ENCODE measurements at regions not wholly inside any gene's neighbourhood (a gene's known extent, or its start where the extent isn't known, plus 50 kb on each side); places are given as distances from the start of the nearest gene placed in this dataset.

DNA sequence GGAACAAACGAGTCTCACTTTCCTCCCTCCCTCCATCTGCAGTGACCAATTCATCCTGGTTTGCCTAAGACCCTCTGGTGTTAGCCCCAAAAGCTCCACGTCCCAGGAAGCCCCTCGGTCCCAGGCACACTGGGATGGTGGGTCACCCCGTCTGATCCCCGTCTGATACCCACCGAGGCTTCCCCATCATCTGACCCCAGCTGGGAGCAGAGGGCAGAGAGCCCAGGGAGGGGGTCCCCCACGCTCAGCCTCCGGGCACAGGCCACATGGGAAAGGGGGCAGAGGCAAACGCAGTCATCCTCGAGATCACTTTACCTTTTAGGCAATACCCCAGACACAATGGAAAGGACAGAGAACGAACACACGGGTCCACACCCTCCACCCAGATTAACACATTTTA lies 291.6 kb upstream of the PPP2R2D start:
- Histone ChIP-seq H4K20me1 (replicated peaks; ENCODE audit: control insufficient read depth, extremely low read depth, insufficient read depth, low read length) (no peaks in the 10 kb centered on the region), H3K9me3 (replicated peaks; ENCODE audit: control insufficient read depth, insufficient read depth, low read length) (peaks cover 9% of the 10 kb centered on the region), H3K36me3 (ENCODE audit: control insufficient read depth in 2 of 2, extremely low read depth in 1 of 2, insufficient read depth in 2 of 2, low read length in 2 of 2) (no peaks in the 10 kb centered on the region), H3K4me3 (replicated peaks in 1 of 3; ENCODE audit: insufficient read depth in 1 of 3, low read depth in 1 of 3, low read length in 3 of 3) (no peak overlapping the region), H3K27ac (ENCODE audit: insufficient read depth, low read depth, low read length) (no peak overlapping the region), H2AFZ (ENCODE audit: low read depth, low read length) (no peak overlapping the region), H3K4me2 (ENCODE audit: insufficient read depth, low read length) (no peak overlapping the region), H3K79me2 (ENCODE audit: control insufficient read depth, insufficient read depth, low read length) (no peaks in the 10 kb centered on the region), H3K9ac (replicated peaks; ENCODE audit: extremely low read depth, insufficient read depth, low read length) (no peak overlapping the region), H3K4me1 (ENCODE audit: control insufficient read depth, extremely low read depth, insufficient read depth, low read length) (no peaks in the 10 kb centered on the region), H3K9me1 (replicated peaks; ENCODE audit: control insufficient read depth, extremely low read depth, insufficient read depth, low read length) (no peaks in the 10 kb centered on the region), H3K27me3 (ENCODE audit: control insufficient read depth in 2 of 2, insufficient read depth in 2 of 2, low read length in 2 of 2) (no peaks in the 10 kb centered on the region)
- TF ChIP-seq CTCF (IDR thresholded peaks at IDR 0.05; ENCODE audit: extremely low read depth in 1 of 2, insufficient read depth in 1 of 2, low read depth in 1 of 2, low read length in 2 of 2) = no peak
- no peak for TF ChIP-seq MYC (IDR thresholded peaks at IDR 0.05; ENCODE audit: low read depth, low read length)
- TF ChIP-seq MAX (IDR thresholded peaks at IDR 0.05; ENCODE audit: insufficient read depth, insufficient read length) = no peak
- TF ChIP-seq POLR2AphosphoS5 (IDR thresholded peaks at IDR 0.05; ENCODE audit: insufficient read depth, low read depth, low read length) = no peak
- no peak for TF ChIP-seq EZH2 (IDR thresholded peaks at IDR 0.05; ENCODE audit: borderline replicate concordance, low read depth, low read length, severe bottlenecking)
- TF ChIP-seq GATA2 (IDR thresholded peaks at IDR 0.05; ENCODE audit: insufficient read depth, insufficient read length, low read depth, low read length) = no peak
- ChIA-PET POLR2A (no interaction called here), CTCF (no interaction called here)
- DNase-seq (ENCODE audit: low read depth, low spot score) (no peak), FAIRE-seq (no peak)
- dilution Hi-C loops (cut with MboI; ENCODE audit: extremely low pct_ligation_motif_present, low sequenced_read_pairs) (no loop called here), intact Hi-C loops (cut with micrococcal nuclease) (no loop called here)
- no TSS peak for BruUV-seq (replicated peaks)

- BruUV-seq (replicated peaks) = no TSS peak
- dilution Hi-C loops (cut with MboI; ENCODE audit: extremely low pct_ligation_motif_present, low sequenced_read_pairs) = no loop called here
- POLR2A ChIA-PET = no interaction called here
Measured at GRCh38 chr10:131615150-131615549, 285.7 kb upstream of the PPP2R2D start.

More at GRCh38 chr10:131615150-131615549, 285.7 kb upstream of the PPP2R2D start:
- Histone ChIP-seq H4K20me1 (replicated peaks; ENCODE audit: control insufficient read depth, extremely low read depth, insufficient read depth, low read length) (no peaks in the 10 kb centered on the region), H3K4me2 (ENCODE audit: insufficient read depth, low read length) (no peak overlapping the region), H2AFZ (ENCODE audit: low read depth, low read length) (no peak overlapping the region), H3K27me3 (ENCODE audit: control insufficient read depth in 2 of 2, insufficient read depth in 2 of 2, low read length in 2 of 2) (no peaks in the 10 kb centered on the region), H3K27ac (ENCODE audit: insufficient read depth, low read depth, low read length) (no peak overlapping the region), H3K9me3 (replicated peaks; ENCODE audit: control insufficient read depth, insufficient read depth, low read length) (peaks cover 6% of the 10 kb centered on the region), H3K4me1 (ENCODE audit: control insufficient read depth, extremely low read depth, insufficient read depth, low read length) (no peaks in the 10 kb centered on the region), H3K79me2 (ENCODE audit: control insufficient read depth, insufficient read depth, low read length) (no peaks in the 10 kb centered on the region), H3K9me1 (replicated peaks; ENCODE audit: control insufficient read depth, extremely low read depth, insufficient read depth, low read length) (no peaks in the 10 kb centered on the region), H3K36me3 (ENCODE audit: control insufficient read depth in 2 of 2, extremely low read depth in 1 of 2, insufficient read depth in 2 of 2, low read length in 2 of 2) (no peaks in the 10 kb centered on the region), H3K9ac (replicated peaks; ENCODE audit: extremely low read depth, insufficient read depth, low read length) (no peak overlapping the region), H3K4me3 (replicated peaks in 1 of 3; ENCODE audit: insufficient read depth in 1 of 3, low read depth in 1 of 3, low read length in 3 of 3) (no peak overlapping the region)
- no peak for TF ChIP-seq POLR2A (IDR thresholded peaks at IDR 0.05; ENCODE audit: low read depth, low read length)
- TF ChIP-seq POLR2AphosphoS5 (IDR thresholded peaks at IDR 0.05; ENCODE audit: insufficient read depth, low read depth, low read length) = no peak
- no peak for TF ChIP-seq EZH2 (IDR thresholded peaks at IDR 0.05; ENCODE audit: borderline replicate concordance, low read depth, low read length, severe bottlenecking)
- no peak for TF ChIP-seq GATA2 (IDR thresholded peaks at IDR 0.05; ENCODE audit: insufficient read depth, insufficient read length, low read depth, low read length)
- no peak for TF ChIP-seq MYC (IDR thresholded peaks at IDR 0.05; ENCODE audit: low read depth, low read length)
- TF ChIP-seq FOS (IDR thresholded peaks at IDR 0.05; ENCODE audit: borderline replicate concordance, insufficient read depth, low read length) = no peak
- no peak for TF ChIP-seq MAX (IDR thresholded peaks at IDR 0.05; ENCODE audit: insufficient read depth, insufficient read length)
- no peak for TF ChIP-seq CTCF (IDR thresholded peaks at IDR 0.05; ENCODE audit: extremely low read depth in 1 of 2, insufficient read depth in 1 of 2, low read depth in 1 of 2, low read length in 2 of 2)
- TF ChIP-seq JUN (IDR thresholded peaks at IDR 0.05; ENCODE audit: borderline replicate concordance, insufficient read depth, insufficient read length, low read depth) = no peak
- intact Hi-C loops (cut with micrococcal nuclease) = no loop called here
- CTCF ChIA-PET = no interaction called here
- DNase-seq (ENCODE audit: low read depth, low spot score) (no peak), FAIRE-seq (no peak)
